ENCODE measurements at regions not wholly inside any gene's neighbourhood (a gene's known extent, or its start where the extent isn't known, plus 50 kb on each side); places are given as distances from the start of the nearest gene placed in this dataset.

- TF ChIP-seq CTCF (IDR thresholded peaks at IDR 0.05) = no peak
- no peak for TF ChIP-seq REST (IDR thresholded peaks at IDR 0.05; ENCODE audit: insufficient read depth in 1 of 2, low read depth in 2 of 2, low read length in 1 of 2)
Observed at GRCh38 chr16:80148826-80149225, 392.0 kb upstream of the DYNLRB2 start.
